AG10803 (cell line): ENCODE measurements at regions not wholly inside any gene's neighbourhood (a gene's known extent, or its start where the extent isn't known, plus 50 kb on each side); places are given as distances from the start of the nearest gene placed in this dataset.

Experiments used
- DNase-seq: peaks from one replicate; pipeline ENCODE4 v3.0.0; 2010; ENCODE audit warnings: low read depth
- H3K4me3 ChIP-seq: 2 replicates; pipeline ENCODE4 v1.5.1; 2011; ENCODE audit warnings: mild to moderate bottlenecking, low read length, control low read depth
- CTCF ChIP-seq: conservative IDR thresholded peaks from 2 replicates; pipeline ENCODE4 v1.5.1; 2011; ENCODE audit warnings: mild to moderate bottlenecking, low read length, control low read depth, inconsistent platforms

GRCh38 chrX:138921031-138921430 is 209.5 kb upstream of the FGF13 start:
- no peak overlapping the region for H3K4me3 ChIP-seq
- no peak for TF ChIP-seq CTCF
- DNase-seq: no peak

- no peak for TF ChIP-seq CTCF
- peak; percentile 93 for DNase-seq
- no peak overlapping the region for H3K4me3 ChIP-seq
These were observed 206.3 kb upstream of the FGF13 start for GRCh38 chrX:138917781-138918180.

GRCh38 chrX:138914767-138915166 is 203.2 kb upstream of the FGF13 start:
- no peak overlapping the region for H3K4me3 ChIP-seq
- TF ChIP-seq CTCF: no peak
- DNase-seq: peak; percentile 47

- no peak overlapping the region for H3K4me3 ChIP-seq
- DNase-seq: peak; percentile 28
- no peak for TF ChIP-seq CTCF
These were observed 197.1 kb upstream of the FGF13 start for GRCh38 chrX:138908577-138908976.

GRCh38 chrX:138897621-138898492 is 186.3 kb upstream of the FGF13 start:
- no peak overlapping the region for H3K4me3 ChIP-seq
- TF ChIP-seq CTCF: no peak
- no peak for DNase-seq

GRCh38 chrX:138890491-138890890 is 179.0 kb upstream of the FGF13 start:
- no peak overlapping the region for H3K4me3 ChIP-seq
- DNase-seq: peak; percentile 59
- TF ChIP-seq CTCF: no peak

GRCh38 chrX:138889149-138889548 is 177.6 kb upstream of the FGF13 start:
- peak; percentile 28 for DNase-seq
- no peak for TF ChIP-seq CTCF

More at GRCh38 chrX:138889149-138889548, 177.6 kb upstream of the FGF13 start:
- H3K4me3 ChIP-seq: no peak overlapping the region
